ENCODE measurements at regions not wholly inside any gene's neighbourhood (a gene's known extent, or its start where the extent isn't known, plus 50 kb on each side); places are given as distances from the start of the nearest gene placed in this dataset.

DNA sequence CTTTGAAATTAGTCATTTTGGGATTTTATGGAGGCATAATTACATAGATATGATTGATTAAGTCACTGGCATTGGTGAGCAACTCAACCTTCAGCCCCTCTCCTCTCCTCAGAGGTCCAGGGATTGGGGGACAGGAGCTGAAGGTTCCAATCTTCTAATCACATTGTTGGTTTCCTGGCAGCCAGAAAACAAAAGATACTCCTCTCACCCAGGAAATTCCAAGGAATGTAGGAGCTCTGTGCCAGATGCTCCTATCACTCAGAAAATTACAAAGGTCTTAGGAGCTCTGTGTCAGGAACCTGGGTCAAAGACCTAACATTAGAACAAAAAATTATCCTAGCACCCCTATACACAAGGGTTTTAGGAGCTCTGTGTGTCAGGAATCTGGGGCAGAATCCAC, 679.7 kb upstream of the ID4 start:
- ATAC-seq (ENCODE audit: insufficient read depth, low read depth): no peak
- no peaks in the 10 kb centered on the region for H3K4me1 ChIP-seq (ENCODE audit: insufficient read depth, low read length)
- no peaks in the 10 kb centered on the region for H4K20me1 ChIP-seq (ENCODE audit: insufficient read depth, low read length)
- no peak for TF ChIP-seq EZH2 (IDR thresholded peaks at IDR 0.05; ENCODE audit: borderline replicate concordance, low read depth, low read length, severe bottlenecking)
- TF ChIP-seq, protein P1, sequence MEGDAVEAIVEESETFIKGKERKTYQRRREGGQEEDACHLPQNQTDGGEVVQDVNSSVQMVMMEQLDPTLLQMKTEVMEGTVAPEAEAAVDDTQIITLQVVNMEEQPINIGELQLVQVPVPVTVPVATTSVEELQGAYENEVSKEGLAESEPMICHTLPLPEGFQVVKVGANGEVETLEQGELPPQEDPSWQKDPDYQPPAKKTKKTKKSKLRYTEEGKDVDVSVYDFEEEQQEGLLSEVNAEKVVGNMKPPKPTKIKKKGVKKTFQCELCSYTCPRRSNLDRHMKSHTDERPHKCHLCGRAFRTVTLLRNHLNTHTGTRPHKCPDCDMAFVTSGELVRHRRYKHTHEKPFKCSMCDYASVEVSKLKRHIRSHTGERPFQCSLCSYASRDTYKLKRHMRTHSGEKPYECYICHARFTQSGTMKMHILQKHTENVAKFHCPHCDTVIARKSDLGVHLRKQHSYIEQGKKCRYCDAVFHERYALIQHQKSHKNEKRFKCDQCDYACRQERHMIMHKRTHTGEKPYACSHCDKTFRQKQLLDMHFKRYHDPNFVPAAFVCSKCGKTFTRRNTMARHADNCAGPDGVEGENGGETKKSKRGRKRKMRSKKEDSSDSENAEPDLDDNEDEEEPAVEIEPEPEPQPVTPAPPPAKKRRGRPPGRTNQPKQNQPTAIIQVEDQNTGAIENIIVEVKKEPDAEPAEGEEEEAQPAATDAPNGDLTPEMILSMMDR (IDR thresholded peaks at IDR 0.05; ENCODE audit: borderline replicate concordance, extremely low read depth, low read length, poor library complexity, severe bottlenecking): no peak
- no peak overlapping the region for H2AFZ ChIP-seq (ENCODE audit: low read depth, low read length)
- no peaks in the 10 kb centered on the region for H3K27me3 ChIP-seq (ENCODE audit: insufficient read depth, low read length, poor library complexity)
- DNase-seq: no peak
- no peak overlapping the region for H3K27ac ChIP-seq (ENCODE audit: low read length)
- H3K79me2 ChIP-seq (ENCODE audit: insufficient read depth, low read length): no peaks in the 10 kb centered on the region
- H3K9me3 ChIP-seq (ENCODE audit: insufficient read depth, low read length, severe bottlenecking): no peaks in the 10 kb centered on the region
- no peak overlapping the region for H3K9ac ChIP-seq (ENCODE audit: low read depth, low read length)
- no peaks in the 10 kb centered on the region for H3K36me3 ChIP-seq (ENCODE audit: insufficient read depth, low read length)
- no peak overlapping the region for H3K4me3 ChIP-seq (ENCODE audit: low read depth in 1 of 2, low read length in 2 of 2)
- no peak overlapping the region for H3K4me2 ChIP-seq (ENCODE audit: insufficient read depth, low read length)

DNA sequence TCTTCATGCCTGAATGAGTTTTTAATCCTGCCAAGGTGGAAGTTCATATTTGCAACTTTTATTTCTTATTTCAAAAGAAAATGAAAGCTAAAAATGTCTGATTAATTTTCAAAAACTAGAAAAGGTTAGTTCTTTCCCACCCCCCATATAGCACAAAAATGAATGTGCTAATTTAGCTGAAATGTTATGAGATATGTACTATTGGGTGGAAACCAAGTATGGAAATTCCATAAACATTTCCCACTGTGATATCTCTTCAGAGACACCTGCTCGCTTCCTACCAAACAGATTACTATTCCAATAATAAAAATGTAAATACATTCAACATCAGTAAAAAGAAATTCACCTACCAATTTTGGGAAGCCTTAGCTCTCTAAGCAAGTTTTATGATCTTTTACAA, 678.6 kb upstream of the ID4 start:
- no peak overlapping the region for H3K4me2 ChIP-seq (ENCODE audit: insufficient read depth, low read length)
- DNase-seq (no peak), ATAC-seq (ENCODE audit: insufficient read depth, low read depth) (no peak)
- H3K4me1 ChIP-seq (ENCODE audit: insufficient read depth, low read length): no peaks in the 10 kb centered on the region
- H2AFZ ChIP-seq (ENCODE audit: low read depth, low read length): no peak overlapping the region
- H3K36me3 ChIP-seq (ENCODE audit: insufficient read depth, low read length): no peaks in the 10 kb centered on the region
- TF ChIP-seq, protein P1 (IDR thresholded peaks at IDR 0.05; ENCODE audit: borderline replicate concordance, extremely low read depth, low read length, poor library complexity, severe bottlenecking): no peak
- TF ChIP-seq EZH2 (IDR thresholded peaks at IDR 0.05; ENCODE audit: borderline replicate concordance, low read depth, low read length, severe bottlenecking): no peak
- H3K27me3 ChIP-seq (ENCODE audit: insufficient read depth, low read length, poor library complexity): no peaks in the 10 kb centered on the region
- H4K20me1 ChIP-seq (ENCODE audit: insufficient read depth, low read length): no peaks in the 10 kb centered on the region
- H3K9me3 ChIP-seq (ENCODE audit: insufficient read depth, low read length, severe bottlenecking): no peaks in the 10 kb centered on the region
- no peaks in the 10 kb centered on the region for H3K79me2 ChIP-seq (ENCODE audit: insufficient read depth, low read length)
- H3K27ac ChIP-seq (ENCODE audit: low read length): no peak overlapping the region
- H3K4me3 ChIP-seq (ENCODE audit: low read depth in 1 of 2, low read length in 2 of 2): no peak overlapping the region
- no peak overlapping the region for H3K9ac ChIP-seq (ENCODE audit: low read depth, low read length)

DNA sequence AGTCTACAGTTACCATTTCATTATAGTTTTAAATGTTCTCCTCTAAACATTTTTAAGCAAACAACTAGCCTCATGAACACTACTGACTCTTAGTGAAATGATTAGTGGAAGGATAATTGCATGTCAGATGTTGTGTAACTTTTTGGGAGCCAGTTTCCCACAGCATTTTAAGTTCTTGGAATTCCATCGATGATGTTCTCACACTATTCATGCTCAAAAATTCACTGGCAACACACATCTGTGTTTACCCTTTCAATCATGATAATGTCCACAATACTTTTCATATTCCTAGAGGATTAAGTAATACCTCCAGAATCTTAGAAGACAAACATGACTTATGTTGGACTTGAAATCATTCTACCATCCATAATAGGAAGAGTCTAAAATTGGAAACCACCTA, 678.1 kb upstream of the ID4 start:
- ATAC-seq (ENCODE audit: insufficient read depth, low read depth) (no peak), DNase-seq (no peak)
- no peak overlapping the region for H3K4me3 ChIP-seq (ENCODE audit: low read depth in 1 of 2, low read length in 2 of 2)
- H3K36me3 ChIP-seq (ENCODE audit: insufficient read depth, low read length): no peaks in the 10 kb centered on the region
- H3K4me2 ChIP-seq (ENCODE audit: insufficient read depth, low read length): no peak overlapping the region
- no peak overlapping the region for H2AFZ ChIP-seq (ENCODE audit: low read depth, low read length)
- H3K9ac ChIP-seq (ENCODE audit: low read depth, low read length): no peak overlapping the region
- no peaks in the 10 kb centered on the region for H4K20me1 ChIP-seq (ENCODE audit: insufficient read depth, low read length)
- no peak overlapping the region for H3K27ac ChIP-seq (ENCODE audit: low read length)
- H3K4me1 ChIP-seq (ENCODE audit: insufficient read depth, low read length): no peaks in the 10 kb centered on the region
- H3K79me2 ChIP-seq (ENCODE audit: insufficient read depth, low read length): no peaks in the 10 kb centered on the region
- TF ChIP-seq, protein P1 (IDR thresholded peaks at IDR 0.05; ENCODE audit: borderline replicate concordance, extremely low read depth, low read length, poor library complexity, severe bottlenecking): no peak
- TF ChIP-seq EZH2 (IDR thresholded peaks at IDR 0.05; ENCODE audit: borderline replicate concordance, low read depth, low read length, severe bottlenecking): no peak
- no peaks in the 10 kb centered on the region for H3K9me3 ChIP-seq (ENCODE audit: insufficient read depth, low read length, severe bottlenecking)
- H3K27me3 ChIP-seq (ENCODE audit: insufficient read depth, low read length, poor library complexity): no peaks in the 10 kb centered on the region

DNA sequence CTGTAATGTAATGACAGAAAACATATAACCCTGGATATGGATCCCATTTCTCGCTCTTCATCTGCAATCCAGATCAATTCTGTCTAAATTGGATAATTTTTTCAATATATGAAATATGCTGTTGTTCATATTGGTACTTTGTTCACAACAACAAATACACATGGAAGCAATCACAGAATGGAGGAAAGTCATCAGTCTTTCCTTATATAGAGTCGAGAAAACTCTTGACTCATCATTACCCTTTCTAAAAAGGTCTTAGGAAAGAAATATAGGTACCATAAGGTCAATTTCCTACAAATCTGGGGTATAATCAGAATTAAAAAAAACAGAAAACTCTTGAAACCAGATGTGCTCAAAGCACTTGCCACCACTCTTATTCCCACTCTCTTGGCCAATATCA, 677.6 kb upstream of the ID4 start:
- no peak overlapping the region for H3K4me2 ChIP-seq (ENCODE audit: insufficient read depth, low read length)
- no peaks in the 10 kb centered on the region for H3K27me3 ChIP-seq (ENCODE audit: insufficient read depth, low read length, poor library complexity)
- no peak overlapping the region for H3K27ac ChIP-seq (ENCODE audit: low read length)
- H3K4me3 ChIP-seq (ENCODE audit: low read depth in 1 of 2, low read length in 2 of 2): no peak overlapping the region
- H3K9ac ChIP-seq (ENCODE audit: low read depth, low read length): no peak overlapping the region
- H2AFZ ChIP-seq (ENCODE audit: low read depth, low read length): no peak overlapping the region
- no peaks in the 10 kb centered on the region for H3K4me1 ChIP-seq (ENCODE audit: insufficient read depth, low read length)
- DNase-seq (no peak), ATAC-seq (ENCODE audit: insufficient read depth, low read depth) (no peak)
- H3K9me3 ChIP-seq (ENCODE audit: insufficient read depth, low read length, severe bottlenecking): no peaks in the 10 kb centered on the region
- no peaks in the 10 kb centered on the region for H3K36me3 ChIP-seq (ENCODE audit: insufficient read depth, low read length)
- no peaks in the 10 kb centered on the region for H4K20me1 ChIP-seq (ENCODE audit: insufficient read depth, low read length)
- no peaks in the 10 kb centered on the region for H3K79me2 ChIP-seq (ENCODE audit: insufficient read depth, low read length)
- TF ChIP-seq EZH2 (IDR thresholded peaks at IDR 0.05; ENCODE audit: borderline replicate concordance, low read depth, low read length, severe bottlenecking): no peak
- TF ChIP-seq, protein P1 (IDR thresholded peaks at IDR 0.05; ENCODE audit: borderline replicate concordance, extremely low read depth, low read length, poor library complexity, severe bottlenecking): no peak
